Germinal center (tissue), 1 donor: ENCODE measurements at regions not wholly inside any gene's neighbourhood (a gene's known extent, or its start where the extent isn't known, plus 50 kb on each side); places are given as distances from the start of the nearest gene placed in this dataset.
"Not testable (repeated sequence)": the region's sequence is repeated elsewhere in the genome, so short reads cannot be mapped to it uniquely, and the experiment has no call there.

ENCODE experiments used
- DNase-seq: peaks from one replicate; pipeline ENCODE4 v3.0.0; 2012; ENCODE audit warnings: mixed read lengths, low spot score

DNA sequence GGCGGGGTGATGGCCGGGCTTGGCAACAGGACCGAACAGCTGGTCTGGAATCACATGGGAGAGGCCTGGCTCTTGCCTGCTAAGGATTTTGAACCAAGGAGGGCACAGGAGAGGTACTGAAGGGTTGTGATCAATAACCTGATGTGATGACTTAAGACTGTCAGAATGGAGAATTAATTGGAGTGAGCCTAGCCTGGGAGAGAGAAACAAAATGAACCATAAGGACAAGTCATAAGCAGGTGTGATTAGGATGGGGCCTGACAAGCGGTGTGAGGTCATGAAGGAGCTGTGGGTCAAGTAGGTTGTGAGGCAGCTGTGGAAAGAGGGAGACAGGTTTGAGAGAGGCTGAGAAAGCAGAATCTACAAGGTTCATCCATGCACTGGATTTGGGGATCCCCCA lies 104.6 kb downstream of the MED10 start:
- no peak for DNase-seq

DNA sequence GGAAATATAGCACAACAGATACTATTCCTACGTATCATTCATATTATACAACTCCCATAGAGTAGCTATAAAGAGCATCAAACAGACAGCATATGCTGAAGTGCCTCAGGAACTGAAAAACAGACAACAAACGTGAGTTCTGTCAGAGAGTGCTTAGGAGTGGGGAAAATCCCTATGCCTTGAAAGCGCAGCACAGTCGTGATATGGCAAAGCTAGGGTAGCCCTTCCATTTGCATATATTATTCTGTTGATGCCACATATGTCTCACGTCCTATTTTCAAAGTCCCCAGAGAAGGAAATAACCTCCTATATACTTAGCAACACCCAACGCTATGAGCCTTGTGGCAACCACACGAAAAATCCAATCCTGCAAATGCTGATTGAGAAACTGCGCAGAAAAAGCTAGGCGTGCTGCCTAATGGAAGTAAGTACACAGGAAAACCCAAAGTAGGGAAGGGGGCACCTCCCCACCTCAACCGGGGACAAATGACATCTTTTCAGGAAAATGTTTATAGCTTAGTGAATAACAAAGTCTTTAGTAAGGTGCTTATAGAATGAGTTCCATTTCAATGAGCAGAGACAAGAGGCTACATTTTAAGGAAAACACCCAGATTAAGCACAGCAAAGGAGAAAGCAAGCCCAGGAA lies 105.1 kb downstream of the MED10 start:
- DNase-seq: no peak

DNA sequence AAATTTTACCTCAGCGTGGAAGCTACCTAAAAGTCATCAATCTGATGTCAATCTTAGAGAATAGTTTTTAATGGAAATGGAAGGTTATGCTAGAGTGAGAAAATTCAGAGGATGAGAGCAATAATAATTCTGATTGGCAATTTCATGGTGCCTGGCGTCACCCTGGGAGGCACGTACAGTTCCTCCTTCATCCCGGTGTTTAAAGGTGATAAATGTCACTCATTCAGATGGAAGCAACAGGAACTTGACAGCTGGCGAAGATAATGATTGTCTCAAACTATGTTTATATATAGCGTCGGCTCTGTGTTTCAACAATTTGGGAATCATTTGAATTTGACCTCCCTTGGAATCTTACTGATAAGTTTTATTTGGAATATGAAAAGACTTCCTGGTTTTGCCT lies 108.4 kb downstream of the MED10 start:
- no peak for DNase-seq

DNA sequence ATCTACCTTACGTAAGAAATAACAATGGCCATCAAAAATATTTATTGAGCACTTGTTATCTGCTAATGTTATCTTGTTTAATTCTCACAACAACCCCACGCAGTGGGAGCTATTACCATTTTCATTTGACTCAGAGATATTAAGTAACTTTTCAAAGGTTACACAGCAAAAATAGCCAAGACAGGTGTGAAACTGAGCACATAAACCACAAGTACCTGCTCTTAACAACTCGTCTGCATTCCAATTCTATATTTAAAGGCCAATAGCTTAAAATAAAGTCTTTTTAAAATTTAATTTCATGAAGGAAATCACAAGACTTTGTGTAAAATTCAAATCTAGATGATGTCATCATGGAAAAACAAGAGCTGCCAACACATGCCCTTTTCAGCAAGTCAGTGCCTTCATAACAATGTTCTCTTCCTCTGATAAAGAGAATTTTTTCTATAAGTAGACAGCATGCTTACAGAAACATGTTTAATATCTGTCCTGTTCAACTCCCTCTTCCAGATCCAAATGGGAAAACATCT lies 111.6 kb downstream of the MED10 start:
- no peak for DNase-seq

DNA sequence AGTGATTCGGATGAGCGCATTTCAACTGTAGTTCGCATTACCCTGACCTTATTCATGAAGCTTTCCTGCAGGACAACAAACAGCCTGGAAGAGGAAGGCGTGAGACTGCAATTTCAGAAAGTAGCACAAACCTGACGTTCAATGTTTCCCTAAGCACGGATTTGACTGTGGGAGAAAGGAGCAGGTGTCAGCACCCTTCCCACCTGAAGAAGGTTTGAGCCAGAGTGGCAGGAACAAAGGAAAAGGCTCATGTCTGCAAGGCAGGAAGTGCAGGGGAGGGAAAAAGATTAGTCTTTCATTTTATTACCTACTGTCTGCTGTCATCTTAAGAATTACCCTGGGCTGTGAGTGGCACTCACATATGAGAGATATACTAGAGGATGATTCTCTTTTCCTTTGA lies 114.0 kb downstream of the MED10 start:
- DNase-seq: no peak

DNA sequence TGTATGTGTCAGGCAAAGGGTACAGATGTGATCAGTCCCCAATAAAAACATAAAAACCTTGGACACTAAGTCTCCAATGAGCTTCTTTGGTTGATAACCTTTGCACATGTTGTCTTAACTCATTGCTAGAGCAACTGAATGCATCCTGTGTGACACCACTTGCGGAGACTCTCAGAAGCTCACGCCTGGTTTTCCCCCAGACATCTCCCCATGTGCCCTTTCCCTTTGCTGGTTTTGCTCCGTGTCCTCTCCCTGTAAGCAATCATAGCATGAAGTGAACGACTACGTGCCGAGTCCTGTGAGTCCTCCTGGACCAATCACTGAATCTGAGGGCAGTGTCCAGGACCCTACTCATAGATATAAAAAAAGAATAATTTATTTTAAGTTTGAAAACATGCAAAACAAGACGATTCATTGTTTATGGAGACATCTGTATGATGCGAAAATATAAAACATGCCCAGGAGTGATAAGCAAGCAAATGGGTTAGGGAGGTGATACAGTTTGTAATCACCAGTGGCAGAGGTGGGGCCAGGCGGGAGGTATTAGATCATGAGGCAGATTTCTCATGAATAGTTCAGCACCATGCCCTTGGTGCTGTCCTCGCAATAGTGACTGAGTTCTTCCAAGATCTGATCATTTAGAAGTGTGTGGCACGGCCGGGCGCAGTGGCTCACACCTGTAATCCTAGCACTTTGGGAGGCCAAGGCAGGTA lies 115.5 kb downstream of the MED10 start:
- DNase-seq: no peak

DNA sequence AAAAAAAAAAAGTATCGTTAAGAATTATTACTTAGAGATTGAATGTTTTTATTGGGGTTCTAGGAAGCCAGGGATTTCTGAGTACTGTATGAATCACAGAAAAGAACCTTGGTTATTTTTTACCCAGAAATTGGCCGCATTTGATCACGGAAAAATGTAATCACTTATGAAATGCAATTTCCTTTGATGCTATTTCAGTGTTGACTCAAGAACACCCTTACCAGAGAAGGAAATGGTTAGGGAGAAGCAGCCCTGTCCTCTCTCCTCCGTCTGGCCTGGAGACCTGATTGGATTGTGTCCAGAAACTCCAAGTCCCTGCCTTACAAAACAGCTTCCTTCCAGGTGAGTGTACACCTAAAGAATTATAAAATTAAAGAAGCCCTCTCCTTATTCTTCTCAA lies 116.7 kb downstream of the MED10 start:
- DNase-seq: no peak

DNA sequence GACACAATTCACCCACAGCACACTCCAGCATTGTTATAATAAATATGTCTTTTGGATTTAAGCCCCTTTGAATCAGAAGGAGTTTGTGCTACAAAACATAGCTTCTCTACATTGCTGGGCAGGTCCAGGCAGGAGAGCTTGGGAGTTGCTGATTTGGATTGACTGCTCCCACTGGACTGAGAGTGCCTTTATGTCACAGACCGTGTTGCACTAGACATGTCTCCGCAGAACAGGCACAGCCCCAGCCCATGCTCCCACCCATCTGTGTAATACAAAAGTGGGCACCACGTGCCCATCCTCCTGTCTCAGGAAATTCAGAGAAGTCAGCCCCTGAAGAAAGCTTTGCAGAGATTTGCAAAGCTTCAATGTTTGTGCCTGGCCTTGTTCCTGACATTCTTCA lies 117.1 kb downstream of the MED10 start:
- DNase-seq: no peak

DNA sequence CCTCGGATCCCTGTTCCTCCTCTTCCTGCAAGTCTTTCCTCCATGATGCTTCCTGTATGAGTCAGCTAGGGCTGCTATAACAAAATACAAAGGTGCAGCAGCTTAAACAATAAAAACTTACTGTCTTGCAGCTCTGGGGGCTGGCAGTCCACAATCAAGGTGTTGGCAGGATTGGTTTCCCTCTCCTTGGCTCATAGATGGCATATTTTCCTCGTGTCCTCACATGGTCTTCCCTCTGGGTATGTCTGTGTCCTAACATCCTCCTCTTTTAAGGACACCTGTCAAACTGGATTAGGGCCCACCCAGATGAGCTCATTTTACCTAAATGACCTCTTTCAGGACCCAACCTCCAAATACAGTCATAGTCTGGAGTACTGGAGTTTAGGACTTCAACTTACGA lies 117.5 kb downstream of the MED10 start:
- DNase-seq: no peak

DNA sequence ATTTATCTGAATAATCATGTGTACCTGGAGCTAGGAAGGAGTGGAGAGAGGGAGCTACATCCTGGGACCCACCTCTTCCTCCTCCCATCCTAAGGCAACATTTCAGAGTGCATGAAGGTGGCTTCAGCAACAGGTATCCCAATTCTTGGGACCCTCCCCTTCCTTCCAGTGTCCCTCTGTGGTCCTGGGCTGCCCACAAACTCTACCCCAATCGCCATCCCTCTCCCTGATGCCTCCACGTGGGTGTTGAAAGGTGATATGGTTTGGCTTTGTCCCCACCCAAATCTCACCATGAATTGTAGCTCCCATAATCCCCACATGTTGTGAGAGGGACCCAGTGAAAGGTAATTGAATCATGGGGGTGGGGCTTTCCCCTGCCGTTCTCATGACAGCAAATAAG lies 121.4 kb downstream of the MED10 start:
- DNase-seq: no peak

DNA sequence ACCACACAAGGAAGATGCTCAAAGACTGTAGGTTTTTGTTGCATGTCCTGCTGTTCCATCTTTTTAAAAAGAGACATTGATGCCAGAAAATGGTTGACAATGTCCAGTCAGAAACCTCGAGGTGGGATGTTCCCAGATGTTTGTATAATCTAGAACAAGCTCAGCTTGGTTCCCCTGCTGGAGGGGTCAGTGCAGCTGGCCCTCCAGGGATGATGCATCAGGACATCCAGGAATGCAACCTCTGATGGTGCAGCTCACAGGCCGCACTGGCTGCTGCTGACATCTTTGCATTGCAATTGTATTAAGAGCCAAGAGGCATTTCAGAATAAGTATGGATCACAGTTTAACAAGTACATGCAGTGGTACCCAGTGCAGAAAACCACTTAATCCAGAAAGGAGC lies 122.4 kb downstream of the MED10 start:
- DNase-seq: no peak

DNA sequence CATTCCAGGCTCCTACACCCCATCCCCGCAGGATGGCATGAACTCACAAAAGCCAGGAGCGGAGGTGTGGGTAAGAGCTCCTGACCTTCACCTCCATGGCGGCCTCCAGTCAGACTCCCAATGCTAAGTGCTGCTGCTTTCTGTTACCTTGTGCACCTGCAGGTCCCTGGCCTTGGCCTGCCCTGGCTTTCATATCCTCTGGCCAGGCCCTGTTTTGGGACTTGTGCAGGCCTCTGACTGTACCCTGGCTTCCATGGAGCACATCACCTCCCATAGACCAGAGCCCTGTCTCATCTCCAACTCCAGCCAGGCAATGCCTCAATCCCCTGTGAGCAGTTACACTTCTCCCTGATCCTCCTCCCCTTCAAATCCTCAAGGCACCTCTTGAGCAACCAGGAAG lies 124.5 kb downstream of the MED10 start:
- DNase-seq: no peak

DNA sequence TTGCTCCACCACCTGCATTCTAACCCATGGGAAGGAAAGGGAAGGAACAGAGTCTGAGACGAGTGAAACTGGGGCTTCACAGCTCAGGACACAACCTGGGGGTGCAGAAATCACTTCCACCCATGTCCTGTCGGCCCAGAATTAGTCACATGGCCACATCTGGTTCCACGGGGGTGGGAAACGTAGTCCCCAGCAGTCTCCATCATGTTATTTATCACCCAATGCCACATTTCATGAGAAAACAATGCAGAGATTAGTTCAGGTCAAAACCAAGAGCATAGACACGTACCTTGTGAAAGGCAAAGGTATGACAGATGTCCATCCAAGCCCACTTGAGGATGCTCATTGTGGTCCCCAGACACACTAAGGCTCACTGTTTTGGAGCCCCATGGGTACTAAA lies 125.1 kb downstream of the MED10 start:
- no peak for DNase-seq

DNA sequence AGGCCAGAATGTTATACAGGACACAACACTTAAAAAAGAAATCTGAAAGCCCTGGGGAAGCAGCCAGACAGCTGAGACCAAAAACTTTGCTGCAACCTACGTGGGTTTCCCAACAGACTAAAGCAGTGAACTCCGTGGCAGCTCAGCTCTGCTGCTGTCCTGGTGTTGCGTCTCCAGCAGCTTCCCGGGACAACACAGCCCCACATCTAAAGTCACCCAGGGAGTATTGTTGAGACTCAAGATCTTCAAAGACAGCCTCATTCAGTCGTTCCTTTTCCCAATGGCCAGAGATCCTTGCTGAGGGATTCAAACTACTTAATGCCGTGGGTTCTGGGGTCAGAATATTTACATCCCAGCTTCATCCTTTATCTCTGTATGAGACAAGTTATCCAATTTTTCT lies 125.8 kb downstream of the MED10 start:
- no peak for DNase-seq

DNA sequence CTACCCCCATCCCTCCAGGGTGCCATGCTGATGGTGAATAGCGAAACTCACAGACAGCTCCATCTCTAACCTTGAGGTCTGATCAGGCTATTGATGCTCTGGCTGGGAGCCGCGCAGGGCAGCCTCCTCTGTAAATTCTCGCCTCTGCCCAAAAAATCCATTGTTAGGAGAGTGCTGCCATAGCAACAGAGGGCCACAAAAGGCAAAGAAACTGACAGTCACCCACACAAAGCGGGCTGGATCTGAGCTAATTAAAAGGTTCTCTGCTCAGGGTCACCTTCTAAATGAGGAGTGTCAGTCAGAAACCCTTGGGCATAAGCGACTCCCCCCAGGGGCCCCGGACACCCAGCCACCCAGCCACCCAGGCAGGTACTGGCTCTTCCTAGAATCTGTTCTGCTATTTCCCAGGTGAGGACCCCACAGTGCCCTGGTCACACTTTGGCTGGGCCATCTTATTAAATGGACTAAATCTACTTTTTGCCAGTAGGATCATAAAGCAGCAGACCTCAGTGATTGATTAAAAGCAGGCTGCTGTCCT lies 126.7 kb downstream of the MED10 start:
- DNase-seq: no peak

DNA sequence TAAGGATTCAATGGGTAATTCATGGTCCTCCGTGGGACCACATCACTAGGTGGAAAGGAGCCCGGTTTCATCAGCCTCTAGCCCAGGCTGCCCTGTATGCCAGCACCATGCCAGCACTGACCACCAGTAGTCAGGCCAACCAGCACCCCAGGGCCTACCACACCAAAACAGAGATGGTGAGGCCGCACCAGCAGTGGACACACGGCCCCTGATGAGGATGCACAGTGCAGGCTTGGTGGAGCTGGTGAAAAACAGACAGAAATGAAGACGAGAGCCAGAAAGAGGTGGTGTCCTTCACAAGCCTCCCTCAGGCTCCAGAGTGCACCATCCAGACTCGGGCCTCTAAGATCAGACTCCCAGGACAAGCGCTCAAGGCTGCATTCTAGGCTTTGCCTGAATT lies 128.2 kb downstream of the MED10 start:
- DNase-seq: no peak

DNA sequence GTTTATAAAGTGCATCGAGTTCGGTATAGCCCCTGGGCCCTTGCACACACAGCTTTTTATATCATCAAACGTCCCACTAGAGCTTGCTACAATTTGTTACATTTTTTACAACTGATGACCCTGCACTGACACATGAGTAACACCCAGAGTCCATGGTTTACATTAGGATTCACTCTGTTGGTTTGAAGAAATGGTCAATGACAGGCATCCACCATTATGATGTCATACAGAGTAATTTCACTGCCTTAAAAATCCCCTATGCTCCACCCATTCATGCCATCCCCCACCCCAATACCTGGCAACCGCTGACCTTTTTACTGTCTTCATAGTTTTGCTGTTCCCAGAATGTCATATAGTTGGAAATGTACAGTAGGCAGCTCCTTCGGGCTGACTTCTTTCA lies 130.2 kb downstream of the MED10 start:
- no peak for DNase-seq

DNA sequence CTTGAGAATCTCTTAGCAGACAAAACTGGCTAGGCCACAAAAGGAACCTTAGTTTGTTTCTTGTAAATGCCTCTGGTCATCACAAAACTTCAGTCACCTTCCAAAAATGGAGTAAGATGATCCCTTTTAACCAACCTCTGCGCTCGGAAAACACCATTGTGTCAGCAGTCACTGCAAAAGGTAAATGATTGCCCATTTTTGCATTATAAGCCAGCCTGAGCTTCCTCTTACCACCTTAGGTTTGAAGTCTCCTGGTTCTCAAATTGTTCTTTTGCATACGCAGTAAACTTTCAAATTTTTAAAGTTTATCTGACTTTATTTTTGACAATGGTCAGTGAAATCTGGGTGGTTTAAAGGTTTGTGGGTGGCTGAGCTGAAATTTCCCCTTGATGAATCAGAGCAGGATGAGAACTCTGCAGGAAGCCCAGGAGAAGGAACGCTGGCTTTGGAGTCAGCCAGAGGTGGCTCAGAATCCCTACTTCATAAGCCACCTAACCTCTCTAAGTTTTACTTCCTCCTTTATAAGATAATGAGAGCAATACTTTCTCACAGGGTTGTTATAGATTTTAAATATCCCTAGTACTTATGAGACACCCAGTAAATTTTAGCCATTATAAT lies 131.4 kb downstream of the MED10 start:
- no peak for DNase-seq

DNA sequence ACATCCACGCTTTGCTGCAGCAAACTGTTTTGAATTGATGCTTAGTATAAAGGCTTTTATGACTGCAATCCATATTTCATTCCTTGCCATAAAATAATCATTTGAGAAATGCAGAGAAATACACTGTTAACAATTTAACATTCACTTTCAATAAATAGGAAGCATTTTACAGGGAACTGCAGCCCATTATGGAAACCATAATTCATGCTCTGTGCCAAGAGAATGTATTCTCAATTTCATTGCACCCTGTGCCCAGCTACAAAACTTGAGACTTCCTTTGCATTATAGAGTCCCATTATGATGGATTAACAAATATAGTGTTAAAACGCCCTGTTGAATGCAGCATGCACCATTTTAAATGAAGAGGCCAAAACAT lies 134.0 kb downstream of the MED10 start:
- no peak for DNase-seq

DNA sequence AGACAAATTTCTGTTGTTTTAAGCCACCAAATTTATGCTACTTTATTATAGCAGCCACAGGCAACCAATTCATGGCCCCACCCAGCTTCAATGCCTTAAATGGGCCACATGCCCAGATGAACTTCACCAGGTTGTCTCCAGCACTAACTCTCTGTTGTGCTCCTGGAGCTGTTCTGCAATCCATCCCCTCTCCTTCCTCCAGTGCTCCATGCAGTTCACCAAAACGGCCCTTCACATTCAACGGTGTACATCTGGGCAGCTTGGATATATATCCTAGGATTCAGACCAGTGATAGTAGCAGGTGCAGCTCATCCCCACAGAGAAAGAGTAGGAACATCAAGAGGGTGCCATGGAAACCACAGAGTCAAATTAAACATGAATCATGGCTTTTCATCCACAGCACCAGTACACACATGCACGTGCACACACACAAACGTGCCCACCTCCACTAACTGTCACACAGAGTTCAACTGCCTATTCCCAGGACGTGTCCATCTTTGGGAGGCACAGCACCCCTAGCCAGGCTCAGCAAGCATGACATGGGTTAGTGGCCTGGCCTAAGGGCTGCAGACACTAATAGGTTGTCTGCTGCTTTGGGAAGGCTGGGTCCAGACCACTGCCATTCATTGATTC lies 134.5 kb downstream of the MED10 start:
- no peak for DNase-seq

DNA sequence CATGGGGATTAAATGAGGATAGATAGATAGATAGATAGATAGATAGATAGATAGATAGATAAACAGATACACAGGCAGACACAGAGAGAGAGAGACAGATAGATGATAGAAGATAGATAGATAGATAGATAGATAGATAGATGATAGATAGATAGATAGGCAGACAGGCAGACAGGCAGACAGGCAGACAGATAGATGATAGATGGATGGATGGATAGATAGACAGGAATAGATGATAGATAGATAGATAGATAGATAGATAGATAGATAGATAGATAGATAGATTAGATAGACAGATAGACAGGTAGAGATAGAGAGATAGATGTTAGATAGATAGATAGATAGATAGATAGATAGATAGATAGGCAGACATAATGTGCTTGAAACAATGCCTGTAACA lies 137.3 kb downstream of the MED10 start:
- DNase-seq: not testable (repeated sequence)

DNA sequence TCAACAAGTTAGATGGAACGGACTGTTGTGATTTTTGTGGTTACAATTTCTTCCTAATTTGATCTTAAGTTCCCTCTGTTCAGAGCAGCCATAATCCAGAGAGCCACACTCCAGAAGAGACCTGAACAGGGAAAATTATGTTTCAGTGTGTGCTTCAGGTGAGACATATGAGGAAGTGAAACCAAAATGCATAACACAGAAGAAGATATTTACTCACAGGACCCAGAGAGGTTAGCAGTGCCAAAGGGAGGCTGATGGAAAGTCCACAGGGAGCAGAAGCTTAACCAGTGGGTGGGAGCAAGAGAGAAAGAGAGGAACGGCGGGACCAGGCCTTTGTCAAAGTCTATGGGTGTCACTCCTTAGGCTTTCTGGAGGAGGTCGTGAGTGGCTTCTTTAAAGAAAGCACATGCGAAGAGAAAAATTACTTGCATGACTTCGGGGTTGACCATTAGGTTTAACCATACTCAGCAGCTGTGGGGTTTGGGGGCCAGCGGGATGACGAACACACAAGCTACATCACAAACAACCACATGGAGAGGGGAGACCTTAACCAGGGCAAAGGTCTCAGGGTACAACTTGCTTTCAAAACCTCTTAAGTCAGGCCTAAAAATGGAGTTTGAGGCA lies 141.4 kb downstream of the MED10 start:
- peak; percentile 16 for DNase-seq
